ENCODE measurements at regions not wholly inside any gene's neighbourhood (a gene's known extent, or its start where the extent isn't known, plus 50 kb on each side); places are given as distances from the start of the nearest gene placed in this dataset.

DNA sequence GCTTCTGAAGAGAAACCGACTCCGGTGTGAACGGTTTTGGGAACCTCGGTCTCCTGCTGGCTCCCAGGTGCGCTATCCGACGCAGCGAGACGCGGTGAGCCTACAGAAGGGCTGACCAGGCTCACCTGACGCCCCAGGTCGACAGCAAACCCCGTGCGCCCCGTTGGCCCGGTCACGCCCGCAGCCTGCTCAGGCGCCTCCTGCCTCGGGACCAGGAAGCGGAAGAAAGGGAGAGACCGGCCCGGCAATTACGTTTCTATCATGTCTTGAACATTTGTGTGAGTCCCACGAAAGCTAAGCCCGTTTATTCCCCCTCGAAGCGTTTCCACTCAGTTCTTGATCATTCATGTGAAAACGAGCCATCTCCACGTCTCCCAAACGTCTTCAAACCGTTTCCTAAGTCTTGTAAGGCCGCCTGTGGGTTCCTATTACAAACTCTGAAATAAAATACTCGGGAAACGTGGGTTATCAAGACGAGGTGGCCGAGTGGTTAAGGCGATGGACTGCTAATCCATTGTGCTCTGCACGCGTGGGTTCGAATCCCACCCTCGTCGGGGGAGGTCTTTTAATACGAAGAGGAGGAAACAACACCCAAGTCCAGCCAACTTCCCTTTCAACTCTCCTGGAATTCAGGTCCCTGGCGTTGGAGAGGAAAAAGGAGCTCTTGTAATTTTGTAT is 150.5 kb upstream of the PRSS16 start:
- TF ChIP-seq CTCF (IDR thresholded peaks at IDR 0.05) (no peak), POLR2A (IDR thresholded peaks at IDR 0.05) (no peak)

Measured in thyroid gland (tissue), 4 donors.